ENCODE measurements at regions not wholly inside any gene's neighbourhood (a gene's known extent, or its start where the extent isn't known, plus 50 kb on each side); places are given as distances from the start of the nearest gene placed in this dataset.

DNA sequence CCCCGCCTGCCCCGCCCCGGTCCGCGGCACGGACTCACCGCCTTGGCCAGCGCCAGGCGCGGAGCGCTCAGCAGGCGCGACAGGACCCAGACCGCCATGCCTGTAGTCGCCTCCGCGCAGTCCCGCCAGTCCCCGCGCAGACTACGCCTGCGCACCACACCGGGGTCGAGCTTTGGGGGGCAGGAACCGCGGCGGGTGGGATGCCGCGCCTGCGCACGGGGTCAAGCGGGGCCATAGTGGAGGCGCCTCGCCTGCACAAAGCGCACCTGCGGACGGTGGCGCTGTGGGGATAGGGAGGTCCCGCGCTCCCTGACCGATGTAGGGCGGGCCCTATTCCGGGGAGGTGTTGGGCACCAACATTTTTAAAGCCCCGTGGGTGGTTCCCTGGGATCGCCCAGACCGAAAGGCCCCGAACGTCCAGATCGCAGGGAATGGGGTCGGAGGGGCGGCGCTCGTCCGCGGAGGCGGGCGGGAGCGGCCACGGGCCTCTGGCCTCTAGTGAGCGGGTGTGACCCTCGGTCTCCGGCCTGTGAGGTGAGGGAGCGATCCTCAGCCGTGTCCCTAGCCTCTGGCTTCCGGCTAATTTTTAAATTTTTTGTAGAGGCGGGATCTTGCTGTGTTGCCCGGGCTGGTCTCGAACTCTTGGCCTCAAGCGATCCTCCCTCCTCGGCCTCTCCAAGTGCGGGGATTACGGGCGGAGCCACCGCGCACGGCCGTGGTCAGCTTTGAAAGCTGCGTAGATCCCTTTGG, 70.8 kb upstream of the LPCAT1 start:
- H3K79me2 ChIP-seq (ENCODE audit: insufficient read depth): no peaks in the 10 kb centered on the region
- no peaks in the 10 kb centered on the region for H3F3A ChIP-seq (replicated peaks; ENCODE audit: insufficient read depth)
- peak overlapping the region in 1 of 2 experiments; percentile 65; a peak in 1 of 4 replicates for H3K27ac ChIP-seq (ENCODE audit: low read depth in 2 of 2, low read length in 1 of 2)
- H3K4me2 ChIP-seq: peak overlapping the region; percentile 71
- no peaks in the 10 kb centered on the region for H3K27me3 ChIP-seq (ENCODE audit: insufficient read depth)
- POLR2A ChIA-PET: interaction anchor here (0.6 to 1.4 kb wide), 6 partner anchors 39 to 1171 kb away, joined by 3 to 8 read pairs (median 4); no protein-coding TSS in a partner anchor
- 42% methylated on average over 26 of the region's 78 CpGs for WGBS (ENCODE audit: low lambda C conversion rate)
- DNase-seq: peak; percentile 99
- H3K36me3 ChIP-seq (replicated peaks in 1 of 2; ENCODE audit: control insufficient read depth in 1 of 2, insufficient read depth in 2 of 2, low read length in 1 of 2): no peaks in the 10 kb centered on the region
- H4K20me1 ChIP-seq (ENCODE audit: insufficient read depth): no peaks in the 10 kb centered on the region
- peak overlapping the region; percentile 51; the same call in 1 of the 2 replicates for H3K9ac ChIP-seq
- H3K4me1 ChIP-seq (ENCODE audit: control insufficient read depth in 1 of 2, insufficient read depth in 2 of 2, low read depth in 1 of 2, low read length in 1 of 2): no peaks in the 10 kb centered on the region; a peak in 1 of 4 replicates
- peak overlapping the region; percentile 96 for H2AFZ ChIP-seq (ENCODE audit: low read depth)
- peak overlapping the region; percentile 55 to 79 for H3K4me3 ChIP-seq (ENCODE audit: low read depth in 2 of 2, low read length in 1 of 2)
- H3K9me2 ChIP-seq: no peaks in the 10 kb centered on the region
- no peaks in the 10 kb centered on the region for H3K9me3 ChIP-seq
- CTCF ChIA-PET: interaction anchor here (0.7 to 2.1 kb wide), 8 partner anchors 10 to 214 kb away, joined by 3 to 7 read pairs (median 4); no protein-coding TSS in a partner anchor
- TF ChIP-seq EP300 (IDR thresholded peaks at IDR 0.05; ENCODE audit: borderline replicate concordance in 1 of 2, low read depth in 1 of 2, low read length in 1 of 2) (no peak), YY1 (IDR thresholded peaks at IDR 0.05; ENCODE audit: low read depth) (peak; percentile 59; the same call in 1 of the 2 replicates), MEF2A (IDR thresholded peaks at IDR 0.05; ENCODE audit: borderline replicate concordance, low read depth) (no peak), JUND (IDR thresholded peaks at IDR 0.05) (no peak), TEAD4 (IDR thresholded peaks at IDR 0.05; ENCODE audit: borderline replicate concordance, insufficient read depth) (no peak), CHD2 (IDR thresholded peaks at IDR 0.05; ENCODE audit: low read length, partially characterized antibody) (peak; percentile 58), TAF1 (IDR thresholded peaks at IDR 0.05; ENCODE audit: borderline replicate concordance, low read depth, low read length) (peak; percentile 48; the same call in 1 of the 2 replicates), FOSL2 (IDR thresholded peaks at IDR 0.05; ENCODE audit: borderline replicate concordance, low read depth) (no peak), NRF1 (IDR thresholded peaks at IDR 0.05; ENCODE audit: low read depth, low read length) (peak; percentile 94), FOXJ3 (CRISPR knock-in tag; IDR thresholded peaks at IDR 0.05) (no peak), TCF12 (IDR thresholded peaks at IDR 0.05) (no peak), MXI1 (IDR thresholded peaks at IDR 0.05; ENCODE audit: low read depth, low read length) (peak; percentile 49), ELF1 (IDR thresholded peaks at IDR 0.05) (no peak), RAD21 (IDR thresholded peaks at IDR 0.05; ENCODE audit: low read length) (0 out of 2 replicates have a peak, but pooled peaks have one; percentile 21), EZH2phosphoT487 (IDR thresholded peaks at IDR 0.05; ENCODE audit: borderline replicate concordance, low read depth) (no peak), SIN3A (IDR thresholded peaks at IDR 0.05; ENCODE audit: borderline replicate concordance, low read depth, low read length) (no peak), RCOR1 (IDR thresholded peaks at IDR 0.05; ENCODE audit: low read length) (no peak), POLR2AphosphoS5 (IDR thresholded peaks at IDR 0.05; ENCODE audit: low read depth, low read length) (peak; percentile 72), SMC3 (IDR thresholded peaks at IDR 0.05; ENCODE audit: low read depth, low read length) (no peak), GABPA (IDR thresholded peaks at IDR 0.05; ENCODE audit: low read depth) (no peak)
- TF ChIP-seq, protein P1, sequence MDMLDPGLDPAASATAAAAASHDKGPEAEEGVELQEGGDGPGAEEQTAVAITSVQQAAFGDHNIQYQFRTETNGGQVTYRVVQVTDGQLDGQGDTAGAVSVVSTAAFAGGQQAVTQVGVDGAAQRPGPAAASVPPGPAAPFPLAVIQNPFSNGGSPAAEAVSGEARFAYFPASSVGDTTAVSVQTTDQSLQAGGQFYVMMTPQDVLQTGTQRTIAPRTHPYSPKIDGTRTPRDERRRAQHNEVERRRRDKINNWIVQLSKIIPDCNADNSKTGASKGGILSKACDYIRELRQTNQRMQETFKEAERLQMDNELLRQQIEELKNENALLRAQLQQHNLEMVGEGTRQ (IDR thresholded peaks at IDR 0.05; ENCODE audit: borderline replicate concordance, low read depth, low read length): no peak
- TF ChIP-seq, protein P2, sequence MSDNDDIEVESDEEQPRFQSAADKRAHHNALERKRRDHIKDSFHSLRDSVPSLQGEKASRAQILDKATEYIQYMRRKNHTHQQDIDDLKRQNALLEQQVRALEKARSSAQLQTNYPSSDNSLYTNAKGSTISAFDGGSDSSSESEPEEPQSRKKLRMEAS (IDR thresholded peaks at IDR 0.05; ENCODE audit: low read depth): no peak
- TF ChIP-seq, protein P3, sequence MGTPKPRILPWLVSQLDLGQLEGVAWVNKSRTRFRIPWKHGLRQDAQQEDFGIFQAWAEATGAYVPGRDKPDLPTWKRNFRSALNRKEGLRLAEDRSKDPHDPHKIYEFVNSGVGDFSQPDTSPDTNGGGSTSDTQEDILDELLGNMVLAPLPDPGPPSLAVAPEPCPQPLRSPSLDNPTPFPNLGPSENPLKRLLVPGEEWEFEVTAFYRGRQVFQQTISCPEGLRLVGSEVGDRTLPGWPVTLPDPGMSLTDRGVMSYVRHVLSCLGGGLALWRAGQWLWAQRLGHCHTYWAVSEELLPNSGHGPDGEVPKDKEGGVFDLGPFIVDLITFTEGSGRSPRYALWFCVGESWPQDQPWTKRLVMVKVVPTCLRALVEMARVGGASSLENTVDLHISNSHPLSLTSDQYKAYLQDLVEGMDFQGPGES (IDR thresholded peaks at IDR 0.05; ENCODE audit: low read depth, low read length): no peak
- TF ChIP-seq, protein P4, sequence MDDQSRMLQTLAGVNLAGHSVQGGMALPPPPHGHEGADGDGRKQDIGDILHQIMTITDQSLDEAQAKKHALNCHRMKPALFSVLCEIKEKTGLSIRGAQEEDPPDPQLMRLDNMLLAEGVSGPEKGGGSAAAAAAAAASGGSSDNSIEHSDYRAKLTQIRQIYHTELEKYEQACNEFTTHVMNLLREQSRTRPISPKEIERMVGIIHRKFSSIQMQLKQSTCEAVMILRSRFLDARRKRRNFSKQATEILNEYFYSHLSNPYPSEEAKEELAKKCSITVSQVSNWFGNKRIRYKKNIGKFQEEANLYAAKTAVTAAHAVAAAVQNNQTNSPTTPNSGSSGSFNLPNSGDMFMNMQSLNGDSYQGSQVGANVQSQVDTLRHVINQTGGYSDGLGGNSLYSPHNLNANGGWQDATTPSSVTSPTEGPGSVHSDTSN (IDR thresholded peaks at IDR 0.05): no peak
- TF ChIP-seq, protein P5, sequence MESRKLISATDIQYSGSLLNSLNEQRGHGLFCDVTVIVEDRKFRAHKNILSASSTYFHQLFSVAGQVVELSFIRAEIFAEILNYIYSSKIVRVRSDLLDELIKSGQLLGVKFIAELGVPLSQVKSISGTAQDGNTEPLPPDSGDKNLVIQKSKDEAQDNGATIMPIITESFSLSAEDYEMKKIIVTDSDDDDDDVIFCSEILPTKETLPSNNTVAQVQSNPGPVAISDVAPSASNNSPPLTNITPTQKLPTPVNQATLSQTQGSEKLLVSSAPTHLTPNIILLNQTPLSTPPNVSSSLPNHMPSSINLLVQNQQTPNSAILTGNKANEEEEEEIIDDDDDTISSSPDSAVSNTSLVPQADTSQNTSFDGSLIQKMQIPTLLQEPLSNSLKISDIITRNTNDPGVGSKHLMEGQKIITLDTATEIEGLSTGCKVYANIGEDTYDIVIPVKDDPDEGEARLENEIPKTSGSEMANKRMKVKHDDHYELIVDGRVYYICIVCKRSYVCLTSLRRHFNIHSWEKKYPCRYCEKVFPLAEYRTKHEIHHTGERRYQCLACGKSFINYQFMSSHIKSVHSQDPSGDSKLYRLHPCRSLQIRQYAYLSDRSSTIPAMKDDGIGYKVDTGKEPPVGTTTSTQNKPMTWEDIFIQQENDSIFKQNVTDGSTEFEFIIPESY (IDR thresholded peaks at IDR 0.05; ENCODE audit: borderline replicate concordance, low read depth): no peak
